Sciatic nerve (tissue), 2 donors: ENCODE measurements at regions not wholly inside any gene's neighbourhood (a gene's known extent, or its start where the extent isn't known, plus 50 kb on each side); places are given as distances from the start of the nearest gene placed in this dataset.
"Not testable (repeated sequence)": the region's sequence is repeated elsewhere in the genome, so short reads cannot be mapped to it uniquely, and the experiment has no call there.

ENCODE experiments used
- ATAC-seq: fragments of 200-7000 bp; cut with Tn5 transposase; one replicate; pipeline ENCODE4 v1.9.1; 2020; ENCODE audit warnings: mild to moderate bottlenecking, moderate library complexity
- DNase-seq: peaks from one replicate; pipeline ENCODE4 v3.0.0-alpha.2; 2020; ENCODE audit warnings: low spot score
- intact Hi-C: fragments of 100-400 bp; cut with DNase I; formaldehyde crosslinking; loops from one replicate; pipeline ENCODE4 v1.14.2; 2022
- donor health status: DM: no; HTN: no; CAD: no.
- donor health status: DM: no; HTN: no; CAD: no.

DNA sequence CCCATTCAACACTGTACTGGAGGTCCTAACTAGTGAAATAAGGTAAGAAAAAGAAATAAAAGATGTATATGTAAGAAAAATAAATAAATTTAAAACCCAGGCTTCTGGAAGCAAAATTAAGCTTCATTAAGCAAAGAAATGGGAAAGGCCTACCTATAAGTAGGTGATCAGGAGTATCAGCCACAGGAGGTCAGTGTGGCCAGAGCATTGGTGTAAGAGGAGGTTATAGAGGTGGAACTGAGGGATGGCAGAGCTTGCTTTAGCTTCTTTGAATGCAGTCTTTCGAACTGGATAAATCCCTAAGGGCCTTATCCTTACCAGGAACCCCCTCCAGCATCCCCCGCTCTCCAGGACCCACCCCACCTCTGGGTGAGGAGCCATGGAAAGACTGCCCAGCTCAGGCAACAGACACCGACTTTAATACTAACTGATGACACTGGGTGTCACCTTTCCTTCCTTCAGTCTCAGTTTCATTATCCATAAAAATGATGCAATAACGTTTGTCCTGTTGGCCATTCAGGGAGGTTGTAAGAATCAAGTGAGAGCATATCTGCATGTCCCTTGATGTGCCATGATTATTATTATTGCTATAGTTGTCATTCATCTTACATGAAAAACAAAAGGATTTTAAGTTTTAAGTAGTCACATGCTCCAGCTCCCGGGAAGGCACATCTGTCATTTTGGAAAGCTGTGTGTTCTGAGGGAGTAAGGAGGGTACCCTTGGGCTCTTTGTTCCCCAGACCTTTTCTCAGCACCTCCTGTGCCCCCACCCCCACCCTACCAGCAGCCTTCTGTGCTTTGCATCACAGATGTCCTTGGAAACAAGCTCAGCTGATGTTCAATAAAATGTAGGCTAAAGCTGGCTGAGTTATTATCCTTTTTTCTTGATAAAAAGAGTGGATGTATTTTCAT is 50.8 kb upstream of the CTNNA1 start:
- DNase-seq (no peak), ATAC-seq (no peak)
- intact Hi-C loops: no loop called here

DNA sequence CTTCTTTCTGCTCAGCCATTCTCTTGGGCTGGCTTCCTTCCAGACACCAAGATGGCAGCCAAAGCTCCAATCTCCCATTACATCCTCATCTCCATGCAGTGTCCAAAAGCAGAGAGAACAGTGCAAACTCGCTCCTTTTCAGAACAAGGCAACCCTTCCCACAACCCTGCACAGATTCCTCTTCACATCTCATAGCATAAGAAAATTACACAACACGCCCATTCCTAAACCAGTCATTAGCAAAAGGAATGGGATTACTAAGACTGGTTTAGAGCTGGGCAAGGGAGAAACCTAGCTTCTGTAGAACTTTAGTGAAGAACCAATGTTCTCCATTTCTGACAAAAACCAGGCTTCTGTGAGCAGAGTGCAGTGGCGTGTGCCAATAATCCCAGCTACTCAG is 51.5 kb upstream of the CTNNA1 start:
- no peak for ATAC-seq
- intact Hi-C loops: no loop called here

DNA sequence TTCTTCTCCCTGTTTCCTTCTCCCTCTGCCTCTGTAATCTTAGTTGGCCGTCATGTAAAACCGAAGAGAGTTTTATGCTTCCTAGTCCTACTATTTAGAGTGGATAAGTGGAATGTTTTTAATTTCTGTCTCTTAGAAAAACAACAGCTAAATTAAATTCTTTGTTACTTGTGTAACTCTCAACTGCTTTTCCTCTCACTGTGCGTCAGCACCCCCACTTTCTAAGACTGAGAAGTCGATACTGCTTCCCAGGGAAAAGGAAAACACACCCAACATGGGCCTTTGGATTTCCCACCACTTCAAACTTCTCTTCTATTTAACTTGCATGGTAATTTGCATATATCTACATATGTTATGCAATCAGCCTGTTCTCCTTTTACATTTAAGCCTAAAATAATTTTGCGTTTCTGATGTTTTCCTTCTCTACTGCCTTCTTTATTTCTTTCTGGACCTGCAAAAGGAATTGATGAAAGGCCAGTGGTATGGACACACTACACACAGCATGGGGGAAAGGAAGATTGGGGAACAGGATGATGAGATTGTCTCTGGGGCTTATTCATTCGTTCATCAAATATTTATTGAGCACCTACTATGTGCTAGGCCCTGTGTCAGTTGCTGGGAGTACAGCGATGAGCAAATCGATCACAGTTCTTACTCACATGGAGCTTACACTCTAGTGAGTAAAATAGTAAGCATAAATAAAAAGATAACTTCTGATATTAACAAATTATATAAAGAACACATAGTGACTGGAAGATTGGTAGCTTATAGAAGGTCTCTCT is 52.5 kb upstream of the CTNNA1 start:
- DNase-seq: no peak
- intact Hi-C loops: no loop called here
- ATAC-seq: no peak

More for the DNA sequence above, 51.5 kb upstream of the CTNNA1 start:
- no peak for DNase-seq

DNA sequence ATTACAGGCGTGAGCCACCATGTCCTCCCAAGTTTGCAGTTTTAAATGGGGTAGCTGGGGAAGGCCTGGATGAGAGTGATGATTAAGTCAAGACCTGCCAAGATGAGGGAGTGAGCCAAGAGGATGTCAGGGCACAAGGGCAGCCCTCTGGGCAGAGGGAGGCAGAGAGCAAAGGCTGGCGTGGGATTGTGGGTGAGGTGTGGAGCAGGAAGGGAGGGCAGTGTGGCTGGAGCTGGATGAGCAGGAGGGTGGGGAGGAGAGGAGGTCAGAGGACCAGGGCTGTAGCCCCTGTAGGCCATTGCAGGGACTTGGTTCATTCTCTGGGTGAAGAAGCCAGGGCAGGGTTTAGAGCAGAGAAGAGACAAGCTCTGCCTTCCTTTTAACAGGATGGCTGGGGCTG is 53.7 kb upstream of the CTNNA1 start:
- no peak for ATAC-seq
- intact Hi-C loops: no loop called here

DNA sequence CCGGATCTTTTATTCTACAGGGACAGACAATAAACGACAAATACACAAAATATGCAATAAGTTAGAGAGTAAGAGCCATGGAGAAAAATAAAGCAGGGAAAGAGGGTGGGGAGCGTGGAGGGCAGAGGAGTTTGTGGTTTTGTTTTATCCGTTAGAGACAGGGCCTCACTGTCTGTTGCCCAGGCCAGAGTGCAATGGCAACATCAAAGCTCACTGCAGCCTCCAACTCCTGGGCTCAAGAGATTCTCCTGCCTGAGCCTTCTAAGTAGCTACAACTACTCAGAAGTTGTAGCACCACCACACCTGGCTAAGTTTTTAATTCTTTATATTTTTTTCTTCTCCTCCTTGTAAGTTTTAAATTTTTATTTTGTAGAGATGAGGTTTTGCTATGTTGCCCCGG is 54.5 kb upstream of the CTNNA1 start:
- DNase-seq (no peak), ATAC-seq (no peak)
- intact Hi-C loops: no loop called here

More for the DNA sequence above, 53.7 kb upstream of the CTNNA1 start:
- no peak for DNase-seq

DNA sequence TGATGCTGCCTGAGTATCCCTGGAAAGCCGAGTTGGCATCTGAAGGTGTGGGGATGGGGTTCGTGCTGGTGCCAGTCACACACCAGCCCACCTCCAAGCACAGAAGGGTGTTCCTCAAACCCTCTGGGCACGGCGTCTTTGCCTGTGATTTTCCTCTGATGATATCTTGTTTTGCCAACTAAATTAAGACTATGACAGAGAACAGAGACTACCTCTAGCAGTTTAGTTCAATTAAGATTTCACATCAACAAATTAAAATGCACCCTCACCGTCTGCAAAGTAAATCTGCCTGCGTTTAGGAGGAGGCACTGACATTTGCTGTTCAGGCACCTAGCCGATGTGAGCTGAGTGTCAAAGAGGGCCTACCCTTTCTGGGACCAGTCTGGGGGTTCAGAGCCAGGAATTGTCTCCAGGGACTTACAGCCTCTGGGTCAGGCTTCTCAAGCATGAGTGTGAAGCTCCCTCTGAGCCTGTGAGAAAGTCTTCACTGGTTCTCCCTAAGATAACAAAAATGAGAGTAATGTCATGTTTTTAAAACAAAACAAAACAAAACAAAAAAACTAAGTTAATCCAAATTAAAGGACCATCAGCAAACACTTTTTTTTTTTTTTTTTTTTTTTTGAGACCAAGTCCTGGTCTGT is 55.4 kb upstream of the CTNNA1 start:
- no peak for DNase-seq
- intact Hi-C loops: no loop called here
- ATAC-seq: peak; percentile 34

DNA sequence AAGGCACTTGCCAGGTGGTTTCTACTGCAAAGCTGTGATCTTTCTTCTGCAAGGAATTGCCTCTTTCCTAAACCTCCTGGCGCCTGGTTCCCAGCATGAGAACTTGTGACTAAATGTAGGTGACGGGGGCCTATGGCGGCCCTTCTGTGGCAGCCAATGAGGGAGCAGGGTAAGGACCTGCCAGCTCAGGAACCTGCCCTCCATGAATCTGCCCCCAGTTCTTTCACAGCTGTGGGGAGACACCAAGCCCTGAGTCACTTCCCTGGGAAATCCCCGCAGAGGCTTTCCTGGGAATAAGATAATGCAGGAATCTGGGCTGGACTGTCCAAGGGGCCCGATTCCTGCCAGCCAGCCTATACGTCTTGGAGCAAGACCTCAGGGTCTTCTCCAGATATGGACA is 56.7 kb upstream of the CTNNA1 start:
- intact Hi-C loops: no loop called here
- no peak for ATAC-seq

DNA sequence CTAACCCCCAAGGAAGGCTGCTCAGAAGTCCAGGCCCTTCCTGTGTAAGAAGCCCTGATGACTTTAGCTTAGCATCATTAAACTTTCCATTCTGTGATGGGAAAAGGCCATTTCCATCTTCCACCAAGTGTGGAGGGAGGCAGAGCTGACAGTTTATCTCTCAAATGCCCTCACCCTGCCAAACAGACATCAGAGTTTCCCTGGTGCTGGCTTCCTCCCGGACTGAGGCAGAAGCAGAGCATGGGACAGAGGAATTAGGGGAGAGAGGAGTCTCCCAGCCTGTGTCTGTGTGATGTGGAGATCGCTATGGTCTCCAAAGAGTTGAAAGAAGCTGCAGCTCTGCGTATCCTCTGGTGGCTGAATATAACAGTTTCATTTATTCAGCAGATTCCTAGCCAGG is 57.4 kb upstream of the CTNNA1 start:
- intact Hi-C loops: no loop called here
- DNase-seq: no peak
- ATAC-seq: no peak

More for the DNA sequence above, 56.7 kb upstream of the CTNNA1 start:
- no peak for DNase-seq

DNA sequence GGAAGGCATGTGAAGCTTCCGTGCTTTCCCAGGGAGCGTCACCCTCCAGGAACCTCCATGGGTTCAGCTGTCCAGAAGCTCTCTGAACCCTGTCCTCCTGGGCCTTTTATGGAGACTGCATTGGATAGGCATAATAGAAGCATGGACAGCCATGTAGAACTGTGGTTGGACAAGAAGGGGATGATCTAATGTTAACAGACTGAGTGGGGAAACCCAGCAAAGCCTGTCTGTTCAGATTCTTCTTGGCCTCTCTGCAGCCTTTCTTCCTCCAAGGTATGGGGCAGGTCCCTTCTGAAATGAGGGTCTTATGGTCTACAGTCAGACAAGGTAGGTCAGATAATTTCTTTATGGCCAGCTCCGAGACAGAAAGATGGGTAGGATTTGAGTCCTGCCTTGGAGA is 59.1 kb upstream of the CTNNA1 start:
- no peak for ATAC-seq
- intact Hi-C loops: no loop called here
- no peak for DNase-seq

DNA sequence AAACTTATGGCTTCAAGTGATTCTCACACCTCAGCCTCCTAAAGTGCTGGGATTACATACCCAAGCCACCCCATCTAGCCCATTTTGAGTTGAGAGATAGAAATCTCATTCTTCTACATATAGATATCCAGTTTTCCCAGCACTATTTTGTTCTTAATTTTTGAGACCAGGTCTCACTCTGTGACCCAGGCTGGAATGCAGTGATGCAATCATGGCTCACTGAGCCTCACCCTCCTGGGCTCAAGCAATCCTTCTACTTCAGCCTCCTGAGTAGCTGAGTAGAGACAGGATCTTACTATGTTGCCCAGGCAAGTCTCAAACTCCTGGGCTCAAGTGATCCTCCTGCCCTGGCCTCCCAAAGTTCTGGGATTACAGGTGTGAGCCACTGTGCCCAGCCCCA is 60.9 kb upstream of the CTNNA1 start:
- DNase-seq: no peak
- intact Hi-C loops: no loop called here
- ATAC-seq: no peak

DNA sequence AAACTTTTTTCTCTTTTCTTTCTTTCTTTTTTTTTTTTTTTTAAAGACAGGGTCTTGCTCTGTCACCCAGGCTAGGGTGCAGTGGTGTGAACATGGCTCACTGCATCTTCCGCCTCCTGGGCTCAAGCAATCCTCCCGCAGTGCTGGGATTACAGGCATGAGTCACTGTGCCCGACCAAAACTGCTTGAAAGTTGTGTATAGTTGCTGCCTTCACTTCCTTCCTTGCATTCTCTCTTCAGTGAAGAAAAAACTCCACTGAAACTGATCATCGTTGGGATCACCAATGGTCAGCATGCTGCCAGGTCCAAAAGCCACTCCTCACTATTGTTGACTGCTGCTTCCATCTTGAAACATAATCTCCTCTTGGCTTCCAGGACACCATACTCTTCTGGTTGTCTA is 66.6 kb upstream of the CTNNA1 start:
- intact Hi-C loops: no loop called here
- DNase-seq (no peak), ATAC-seq (no peak)

DNA sequence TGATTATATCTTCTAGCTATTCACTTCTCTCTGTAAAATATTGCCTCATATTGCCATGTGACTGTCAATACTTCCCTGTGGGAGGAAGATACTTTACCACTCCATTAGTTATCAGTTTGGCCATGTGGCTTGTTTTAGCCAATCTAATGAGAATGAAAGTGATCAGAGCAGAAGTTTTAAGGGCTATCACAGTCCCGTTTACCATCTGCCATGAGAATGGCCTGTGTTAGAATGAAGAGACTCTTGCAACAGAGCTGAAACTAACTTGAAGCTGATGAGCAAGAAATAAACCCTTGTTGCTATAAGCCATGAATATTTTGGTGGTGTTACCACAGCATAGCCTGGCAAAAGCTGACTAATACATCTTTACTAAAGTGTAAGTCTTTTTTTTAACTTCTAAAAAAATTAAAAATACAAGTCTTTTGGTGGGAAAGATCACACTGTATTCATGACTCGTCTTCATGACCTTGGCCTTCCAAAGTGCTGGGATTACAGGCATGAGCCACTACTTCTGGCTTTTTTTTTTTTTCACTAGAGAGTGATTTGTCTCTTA is 68.0 kb upstream of the CTNNA1 start:
- DNase-seq (no peak), ATAC-seq (no peak)
- intact Hi-C loops: no loop called here

DNA sequence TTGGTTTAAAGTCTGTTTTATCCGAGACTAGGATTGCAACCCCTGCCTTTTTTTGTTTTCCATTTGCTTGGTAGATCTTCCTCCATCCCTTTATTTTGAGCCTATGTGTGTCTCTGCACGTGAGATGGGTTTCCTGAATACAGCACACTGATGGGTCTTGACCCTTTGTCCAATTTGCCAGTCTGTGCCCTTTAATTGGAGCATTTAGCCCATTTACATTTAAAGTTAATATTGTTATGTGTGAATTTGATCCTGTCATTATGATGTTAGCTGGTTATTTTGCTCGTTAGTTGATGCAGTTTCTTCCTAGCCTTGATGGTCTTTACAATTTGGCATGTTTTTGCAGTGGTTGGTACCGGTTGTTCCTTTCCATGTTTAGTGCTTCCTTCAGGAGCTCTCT is 70.8 kb upstream of the CTNNA1 start:
- ATAC-seq, DNase-seq, intact Hi-C loops: not testable (repeated sequence)

DNA sequence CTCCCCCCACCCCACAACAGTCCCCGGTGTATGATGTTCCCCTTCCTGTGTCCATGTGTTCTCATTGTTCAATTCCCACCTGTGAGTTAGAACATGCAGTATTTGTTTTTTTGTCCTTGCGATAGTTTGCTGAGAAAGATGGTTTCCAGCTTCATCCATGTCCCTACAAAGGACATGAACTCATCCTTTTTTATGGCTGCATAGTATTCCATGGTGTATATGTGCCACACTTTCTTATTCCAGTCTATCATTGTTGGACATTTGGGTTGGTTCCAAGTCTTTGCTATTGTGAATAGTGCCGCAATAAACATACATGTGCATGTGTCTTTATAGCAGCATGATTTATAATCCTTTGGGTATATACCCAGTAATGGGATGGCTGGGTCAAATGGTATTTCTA is 74.4 kb upstream of the CTNNA1 start:
- intact Hi-C loops, ATAC-seq, DNase-seq: not testable (repeated sequence)

DNA sequence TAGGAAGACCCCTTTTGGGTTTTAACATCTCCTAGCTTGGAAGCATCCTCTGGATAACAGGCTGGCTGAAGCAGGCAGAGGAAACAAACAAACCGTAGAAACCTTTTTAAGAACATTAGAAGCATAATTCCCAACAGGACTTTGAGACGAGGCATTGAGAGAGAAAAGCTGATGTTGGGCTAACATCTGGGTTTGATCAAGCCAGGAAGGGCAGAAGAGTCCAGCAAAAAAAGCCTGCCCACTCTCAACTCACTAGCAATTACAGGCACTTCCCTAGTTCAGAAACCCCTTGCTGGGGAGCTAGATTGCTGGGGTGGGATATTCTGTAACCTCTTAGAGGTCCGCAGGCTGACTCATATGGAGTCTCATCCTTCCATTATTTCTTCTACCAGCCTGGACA is 75.4 kb upstream of the CTNNA1 start:
- DNase-seq: no peak
- ATAC-seq: no peak
- intact Hi-C loops: no loop called here

DNA sequence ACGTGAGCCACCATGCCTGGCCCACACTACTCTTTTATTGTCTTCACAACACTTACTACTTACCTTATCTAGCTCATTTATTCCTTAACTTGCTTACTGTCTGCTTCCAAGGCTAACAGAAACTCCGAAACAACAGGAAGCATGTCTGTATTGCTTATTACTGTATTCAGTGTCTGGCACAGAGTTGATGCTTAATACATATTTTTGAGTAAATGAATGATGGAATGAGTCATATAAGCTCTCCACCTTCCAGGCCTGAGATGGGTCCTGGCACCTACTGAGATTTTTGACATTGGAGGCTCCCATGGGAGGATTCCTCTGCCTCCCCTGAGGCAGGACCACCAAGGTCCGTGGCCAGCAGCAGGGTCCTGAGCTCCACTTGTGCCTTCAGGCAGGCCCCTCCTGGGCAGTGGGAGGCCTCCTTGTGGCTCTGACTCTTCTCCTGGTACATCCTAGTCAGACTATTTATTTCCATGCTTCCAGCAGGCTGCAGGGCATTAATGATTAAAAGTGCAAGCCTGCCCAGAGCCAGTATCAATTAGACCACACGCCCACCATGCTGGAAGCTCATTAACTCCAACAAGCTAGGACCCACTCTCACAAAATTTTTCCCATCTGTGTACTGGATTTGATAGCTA is 76.5 kb upstream of the CTNNA1 start:
- intact Hi-C loops: no loop called here
- ATAC-seq: no peak
- peak; percentile 21 for DNase-seq

DNA sequence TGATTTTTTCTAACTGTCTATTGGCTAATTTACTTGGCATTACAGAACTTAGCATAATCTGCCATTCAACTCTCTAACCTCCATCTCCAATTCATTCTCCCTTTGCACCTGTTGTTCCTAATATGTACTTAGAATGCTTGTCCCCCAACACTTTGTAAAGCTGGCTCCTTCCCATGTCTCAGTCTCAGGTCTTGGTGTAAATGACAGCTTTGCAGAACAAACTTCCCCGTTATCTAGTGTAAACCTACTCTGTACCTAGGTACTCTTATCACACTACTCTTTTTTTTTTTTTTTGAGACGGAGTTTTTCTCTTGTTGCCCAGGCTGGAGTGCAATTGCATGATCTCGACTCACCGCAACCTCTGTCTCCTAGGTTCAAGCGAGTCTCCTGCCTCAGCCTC is 77.2 kb upstream of the CTNNA1 start:
- ATAC-seq (no peak), DNase-seq (no peak)
- intact Hi-C loops: no loop called here

DNA sequence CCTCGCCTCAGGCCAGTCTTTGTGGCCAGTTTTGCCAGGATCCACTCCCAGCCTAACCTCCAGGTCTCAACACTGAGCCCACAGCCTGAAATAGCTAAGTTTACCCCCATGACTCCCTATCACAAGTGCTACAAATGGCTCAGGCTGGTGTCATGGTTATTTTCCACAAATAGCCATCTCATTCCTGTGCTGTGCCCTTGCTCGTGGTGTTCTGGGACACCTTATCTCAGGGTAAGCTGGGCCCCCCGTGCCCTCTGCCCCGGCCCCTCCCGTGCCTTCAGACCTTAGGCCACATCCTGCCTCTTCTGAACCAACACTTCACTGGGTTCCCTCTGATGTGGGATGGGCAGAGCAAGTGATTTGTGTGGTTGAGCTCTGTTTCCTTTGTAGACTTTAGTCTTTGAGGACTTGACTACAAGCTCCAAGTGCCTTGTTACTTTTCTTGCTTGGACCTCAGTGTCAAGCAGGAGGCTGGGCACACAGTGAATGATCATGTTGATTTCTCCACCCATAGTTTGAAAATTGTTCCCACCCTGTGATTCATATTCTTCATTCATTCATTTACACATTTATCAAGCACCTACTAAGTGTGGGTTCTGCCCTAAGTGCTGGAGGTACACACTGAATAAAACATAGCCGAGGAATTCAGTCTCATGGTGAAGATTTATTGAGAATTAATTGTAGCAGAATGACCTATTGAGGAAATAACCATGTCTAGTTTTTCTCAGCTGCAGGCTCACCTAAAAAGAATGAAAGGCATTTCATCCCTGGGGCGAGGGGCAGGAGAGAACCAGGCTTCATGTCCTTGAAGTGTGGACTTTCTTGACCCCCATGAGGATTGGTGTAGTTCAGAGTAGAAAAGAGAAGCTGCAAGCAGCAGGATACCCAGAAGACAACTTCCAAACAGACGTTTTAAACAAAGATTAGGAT is 84.5 kb upstream of the CTNNA1 start:
- DNase-seq (no peak), ATAC-seq (no peak)
- intact Hi-C loops: no loop called here
